ENCODE measurements at regions not wholly inside any gene's neighbourhood (a gene's known extent, or its start where the extent isn't known, plus 50 kb on each side); places are given as distances from the start of the nearest gene placed in this dataset.
"Not testable (repeated sequence)": the region's sequence is repeated elsewhere in the genome, so short reads cannot be mapped to it uniquely, and the experiment has no call there.

DNA sequence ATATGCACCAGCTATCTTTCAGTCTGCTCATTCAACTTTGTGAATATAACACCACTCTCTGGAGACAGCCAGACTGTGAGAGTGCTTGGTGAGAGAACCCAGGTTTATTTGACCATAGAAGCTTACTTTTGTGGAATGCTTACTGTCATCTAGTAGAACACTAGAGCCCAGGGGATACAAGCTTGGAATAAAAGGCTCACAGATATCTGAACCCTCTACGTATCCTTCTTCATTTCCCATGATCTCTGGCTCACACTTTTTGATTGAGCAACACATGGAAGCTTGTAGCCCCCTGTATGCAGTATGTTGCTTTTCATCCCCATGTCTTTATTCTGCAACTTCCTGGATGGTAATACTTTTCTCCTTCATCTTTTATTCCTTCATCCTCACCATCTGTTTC, 835.3 kb upstream of the CITED2 start:
- no peak for DNase-seq

GRCh38 chr6:140208286-140208685, 833.8 kb upstream of the CITED2 start:
- no peak for DNase-seq

GRCh38 chr6:140205795-140206593, 831.5 kb upstream of the CITED2 start:
- DNase-seq = peak in 1 of 56 donors; percentile 1

DNA sequence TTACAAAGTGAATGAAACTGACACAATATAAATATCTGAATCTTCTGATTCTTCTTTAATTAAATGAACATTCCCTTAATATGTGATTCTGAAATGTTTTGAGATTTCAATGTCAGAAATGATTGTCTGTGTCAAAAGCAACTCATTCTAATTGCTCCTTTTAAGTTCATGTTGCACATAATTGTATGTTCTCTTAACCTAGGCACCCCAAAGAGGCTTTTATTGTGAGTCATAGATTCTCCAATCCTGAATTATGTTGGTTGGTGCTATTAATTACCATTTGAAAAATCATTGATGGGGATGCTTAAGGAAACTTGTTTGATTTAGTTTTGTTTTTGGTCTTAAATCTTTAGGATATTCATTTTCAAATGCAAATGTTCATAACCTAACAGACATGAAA, 829.7 kb upstream of the CITED2 start:
- no peak for DNase-seq

DNA sequence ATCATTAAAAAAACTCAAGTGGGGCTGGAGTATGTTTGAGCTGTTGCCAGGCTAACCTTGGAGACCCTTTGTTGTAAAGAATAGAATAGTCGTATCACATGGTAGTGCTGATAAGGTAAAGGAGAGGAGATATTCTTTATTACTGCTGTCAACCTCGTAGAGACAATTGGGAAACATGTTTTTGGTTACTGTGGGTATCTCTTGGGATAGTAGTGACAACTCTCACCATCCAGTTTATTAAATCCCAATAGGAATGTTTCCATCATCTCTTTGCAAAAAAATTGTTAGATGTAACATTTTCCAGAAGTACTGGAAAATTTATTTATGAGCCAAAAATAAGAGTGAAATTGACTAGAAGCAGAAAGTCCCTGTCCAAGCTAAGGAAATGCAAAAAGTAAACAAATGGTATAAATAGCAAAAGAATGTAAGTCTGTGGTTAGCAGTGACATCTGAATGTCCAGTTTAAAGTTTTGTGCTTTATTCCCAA, 829.3 kb upstream of the CITED2 start:
- DNase-seq = no peak

GRCh38 chr6:140202964-140203515, 828.6 kb upstream of the CITED2 start:
- DNase-seq = no peak

DNA sequence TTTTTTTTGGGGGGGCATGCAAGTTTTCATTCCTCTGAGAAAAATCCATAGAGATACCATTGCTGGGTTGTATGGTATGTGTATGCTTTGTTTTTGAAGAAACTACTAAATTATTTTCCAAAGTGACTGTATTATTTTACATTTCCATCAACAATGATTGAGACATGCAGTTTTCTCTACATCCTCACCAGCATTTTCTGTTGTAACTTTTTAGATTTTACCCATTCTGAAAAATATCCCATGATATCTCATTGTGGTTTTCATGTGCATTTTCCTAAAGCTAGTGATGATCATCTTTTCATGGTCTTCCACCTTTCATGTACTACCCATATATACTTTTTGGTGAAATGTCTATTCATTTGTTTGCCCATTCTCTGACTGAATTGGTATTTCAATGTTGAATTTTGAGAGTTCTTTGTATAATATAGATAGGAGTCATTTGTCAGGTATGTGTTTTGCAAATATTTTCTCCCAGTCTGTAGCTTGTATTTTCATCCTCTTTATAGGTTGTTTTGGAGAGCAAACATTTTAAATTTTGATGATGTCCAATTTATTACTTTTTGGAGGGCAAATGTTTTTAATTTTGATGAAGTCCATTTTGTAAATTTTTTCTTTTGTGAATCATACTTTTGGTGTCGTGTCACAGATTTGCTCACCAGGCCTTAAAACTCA, 827.5 kb upstream of the CITED2 start:
- DNase-seq = no peak

- DNase-seq = no peak
Measured at GRCh38 chr6:140193269-140193668, 818.8 kb upstream of the CITED2 start.

DNA sequence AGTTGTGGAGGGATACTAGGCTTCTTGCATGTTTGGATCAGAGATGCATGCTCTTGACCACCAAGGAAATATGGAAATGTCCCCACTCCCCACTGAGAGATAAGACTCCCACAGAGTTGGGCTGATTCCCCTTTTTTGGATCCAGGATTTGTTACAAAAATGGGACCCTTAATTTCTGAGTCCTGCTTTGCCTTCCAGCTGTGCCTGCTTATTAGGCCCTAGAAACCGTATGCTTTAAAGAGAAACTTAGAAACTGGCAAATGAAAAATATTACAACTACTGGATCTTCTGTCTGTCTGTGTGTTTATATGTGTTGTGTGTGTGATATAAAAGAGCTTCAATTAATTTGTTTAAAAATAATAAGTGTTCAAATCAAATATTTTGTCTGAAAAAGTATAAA, 817.6 kb upstream of the CITED2 start:
- no peak for DNase-seq

DNA sequence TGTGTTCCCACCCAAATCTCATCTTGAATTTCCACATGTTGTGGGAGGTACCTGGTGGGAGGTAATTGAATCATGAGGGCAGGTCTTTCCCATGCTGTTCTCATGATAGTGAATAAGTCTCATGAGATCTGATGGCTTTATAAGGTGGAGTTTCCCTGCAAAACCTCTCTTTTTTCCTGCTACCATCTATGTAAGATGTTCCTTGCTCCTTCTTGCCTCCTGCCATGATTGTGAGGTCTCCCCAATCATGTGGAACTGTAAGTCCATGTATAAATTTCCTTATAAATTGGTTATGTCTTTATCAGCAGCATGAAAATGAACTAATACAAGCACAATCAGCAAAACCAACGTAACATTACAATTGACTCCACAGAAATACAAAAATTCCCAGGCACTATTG, 814.8 kb upstream of the CITED2 start:
- DNase-seq = not testable (repeated sequence)

- DNase-seq = no peak
Measured at GRCh38 chr6:140185991-140186390, 811.5 kb upstream of the CITED2 start.

DNA sequence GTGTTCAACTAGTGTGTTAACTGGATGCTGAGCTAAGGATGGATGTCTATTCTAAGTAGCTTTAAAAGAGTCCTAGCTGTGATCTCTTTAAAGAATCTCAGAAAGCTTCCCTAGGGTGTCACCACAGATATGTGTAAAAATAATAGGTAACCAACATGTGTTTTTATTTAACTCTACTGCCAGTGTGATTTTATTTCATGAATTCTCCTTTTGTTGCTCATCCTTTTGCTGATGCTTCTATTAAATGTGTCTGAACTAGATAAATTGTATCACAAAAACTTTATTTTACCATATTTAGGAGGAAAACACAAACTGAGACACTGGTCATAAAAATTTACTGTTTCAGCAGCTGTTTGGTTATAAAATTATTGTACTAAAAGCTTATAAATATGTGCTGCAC, 809.4 kb upstream of the CITED2 start:
- DNase-seq = no peak

DNA sequence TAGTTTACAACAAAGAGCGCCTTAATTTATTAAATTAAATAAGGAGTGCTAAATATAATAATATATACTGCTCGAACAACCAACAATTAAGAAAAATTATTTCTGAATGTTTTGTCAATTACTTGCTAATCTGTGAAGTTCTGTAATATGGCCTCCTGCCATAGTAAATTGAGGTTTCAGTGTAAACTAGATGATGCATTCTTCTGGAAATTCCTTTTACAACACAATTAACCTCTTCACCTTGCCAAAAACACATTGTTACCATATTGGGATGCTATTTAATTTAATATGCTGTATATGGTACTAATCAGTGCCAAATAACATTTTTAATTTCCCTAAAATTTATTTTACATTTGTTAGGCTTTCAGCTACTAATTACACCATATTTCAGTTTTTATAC, 808.4 kb upstream of the CITED2 start:
- no peak for DNase-seq

- DNase-seq = no peak
Measured at GRCh38 chr6:140181876-140182275, 807.4 kb upstream of the CITED2 start.

GRCh38 chr6:140180306-140180705, 805.9 kb upstream of the CITED2 start:
- DNase-seq = no peak

DNA sequence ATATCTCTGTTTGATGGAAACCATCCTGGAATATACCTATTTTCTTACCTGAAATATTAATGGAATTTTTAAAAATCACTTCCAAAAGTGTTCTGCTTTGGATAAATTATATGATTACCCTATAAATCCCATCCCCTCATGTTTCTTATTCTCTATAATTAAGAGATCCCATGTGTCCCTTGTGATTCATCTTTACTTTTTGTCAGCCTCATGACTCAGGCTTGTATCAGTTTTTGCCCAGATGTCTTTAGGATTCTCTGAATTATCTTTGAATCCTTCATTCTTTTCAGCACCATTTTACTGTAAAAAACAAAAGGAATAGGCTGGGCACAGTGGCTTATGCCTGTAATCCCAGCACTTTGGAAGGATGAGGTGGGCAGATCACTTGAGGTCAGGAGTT, 804.5 kb upstream of the CITED2 start:
- DNase-seq = no peak

GRCh38 chr6:140178520-140178919, 804.1 kb upstream of the CITED2 start:
- DNase-seq = no peak

DNA sequence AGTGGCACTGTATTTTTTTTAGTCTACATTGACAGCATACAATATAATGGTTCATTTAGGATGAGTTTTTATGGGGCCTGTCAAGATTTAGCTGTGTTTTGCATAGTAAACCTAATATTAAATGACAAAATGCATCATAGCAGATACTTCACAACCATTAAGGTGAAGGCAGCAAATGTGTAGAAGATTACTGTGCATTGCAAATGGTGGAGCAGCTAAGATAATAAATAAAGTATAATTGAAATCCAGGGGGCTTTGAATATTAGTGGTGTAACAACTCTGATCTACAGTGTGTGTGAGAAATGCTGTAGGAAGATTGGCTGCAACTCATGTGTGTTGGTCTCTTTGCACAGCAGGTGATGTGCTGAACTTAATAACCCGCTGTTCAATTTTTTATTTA, 801.9 kb upstream of the CITED2 start:
- no peak for DNase-seq

DNA sequence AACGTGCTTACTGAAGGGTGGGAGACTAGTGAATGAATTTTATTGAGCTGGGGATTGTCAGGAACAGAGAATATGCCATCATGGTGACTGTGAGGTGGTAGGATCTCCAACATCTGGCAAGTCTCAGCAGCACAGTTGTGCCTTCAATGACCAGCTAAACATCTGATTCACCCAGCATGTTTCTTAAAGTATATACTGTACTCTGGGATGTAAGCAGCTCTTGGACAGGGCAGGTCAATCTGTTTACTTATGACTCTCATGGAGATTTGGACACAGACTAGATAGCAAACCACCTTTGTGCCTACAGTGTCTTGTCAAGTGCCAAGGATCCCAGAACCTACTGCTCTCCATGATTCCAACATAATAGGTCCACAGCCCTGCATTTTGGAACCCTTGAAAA, 801.0 kb upstream of the CITED2 start:
- DNase-seq = no peak

DNA sequence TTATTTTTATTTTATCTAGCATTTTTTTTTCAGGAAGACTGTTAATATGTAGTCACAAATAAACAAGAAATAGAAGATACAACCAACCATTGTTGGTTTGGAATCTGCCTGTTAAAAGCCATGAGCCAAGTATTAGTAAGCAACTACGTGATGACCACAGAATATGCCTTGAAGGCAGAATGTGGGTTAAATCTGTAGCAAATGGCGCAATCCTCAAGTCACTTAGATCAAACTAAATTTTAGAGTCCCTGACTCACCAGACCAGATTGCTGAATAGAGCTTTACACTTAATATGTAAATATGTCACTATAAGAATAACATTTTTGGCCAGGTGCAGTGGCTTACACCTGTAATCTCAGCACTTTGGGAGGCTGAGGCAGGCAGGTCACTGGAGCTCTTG, 800.1 kb upstream of the CITED2 start:
- DNase-seq = no peak

DNA sequence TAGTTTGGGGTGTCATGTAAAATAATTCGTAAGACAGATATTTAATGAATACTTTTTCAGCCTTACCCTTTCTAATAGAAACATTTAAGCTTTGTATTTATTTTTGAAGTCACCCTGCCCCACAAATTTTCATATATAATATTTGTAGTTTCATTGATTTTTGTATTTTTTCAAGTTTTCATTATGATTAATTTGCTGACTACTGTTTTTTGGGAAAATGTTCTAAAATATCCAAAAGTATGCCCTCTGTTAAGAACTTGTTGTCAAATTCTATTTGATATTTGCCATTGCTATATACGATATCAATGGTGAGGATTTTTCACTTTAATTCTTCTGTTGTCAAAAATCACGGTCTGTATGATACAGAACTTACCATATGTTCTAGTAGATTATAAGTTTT, 793.9 kb upstream of the CITED2 start:
- DNase-seq = no peak

DNA sequence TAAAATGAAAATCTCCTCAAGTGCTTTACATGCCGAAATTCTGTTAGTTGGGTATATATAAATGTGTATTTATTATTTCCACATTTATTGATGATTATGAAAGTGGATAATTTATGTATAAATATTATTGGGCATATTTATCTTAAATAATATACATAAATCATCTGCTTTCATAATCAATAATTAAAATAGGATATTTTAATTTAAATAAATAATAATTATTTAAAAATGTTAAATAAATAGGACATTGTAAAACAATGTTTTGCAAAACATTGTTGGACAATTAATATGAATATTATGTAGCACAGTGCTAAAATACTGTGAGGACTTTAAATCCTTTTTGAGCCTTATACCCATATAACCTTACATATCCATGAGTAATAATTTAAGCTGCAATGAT, 786.5 kb upstream of the CITED2 start:
- DNase-seq = no peak

GRCh38 chr6:140160494-140160893, 786.0 kb upstream of the CITED2 start:
- no peak for DNase-seq
